ENCODE measurements at regions not wholly inside any gene's neighbourhood (a gene's known extent, or its start where the extent isn't known, plus 50 kb on each side); places are given as distances from the start of the nearest gene placed in this dataset.

DNA sequence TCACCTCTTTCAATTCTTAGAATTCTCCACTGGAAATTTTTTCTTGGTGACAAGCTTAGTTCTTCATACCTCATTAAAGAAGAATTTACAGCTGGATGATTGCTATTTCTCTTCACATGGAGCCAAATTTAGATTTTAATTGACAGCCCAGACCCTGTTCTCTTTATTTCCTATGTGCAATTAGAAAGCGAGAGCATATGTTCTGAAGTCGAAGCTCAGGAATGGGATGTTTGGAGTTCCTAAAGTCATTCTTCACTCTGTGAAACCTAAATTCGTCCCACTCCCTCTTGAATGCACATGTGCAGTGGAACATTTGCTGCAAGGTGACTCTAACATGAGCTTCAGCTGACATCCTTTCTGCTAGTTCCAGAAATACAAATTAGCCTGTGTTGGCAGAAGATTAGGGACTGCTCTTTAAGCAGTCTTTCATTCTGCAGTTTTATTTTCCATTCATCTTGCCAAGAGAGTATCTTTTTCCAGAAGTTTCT is 129.3 kb upstream of the KCNJ16 start:
- peak; percentile 8 for DNase-seq (ENCODE audit: low read depth)
- TF ChIP-seq, protein P1, sequence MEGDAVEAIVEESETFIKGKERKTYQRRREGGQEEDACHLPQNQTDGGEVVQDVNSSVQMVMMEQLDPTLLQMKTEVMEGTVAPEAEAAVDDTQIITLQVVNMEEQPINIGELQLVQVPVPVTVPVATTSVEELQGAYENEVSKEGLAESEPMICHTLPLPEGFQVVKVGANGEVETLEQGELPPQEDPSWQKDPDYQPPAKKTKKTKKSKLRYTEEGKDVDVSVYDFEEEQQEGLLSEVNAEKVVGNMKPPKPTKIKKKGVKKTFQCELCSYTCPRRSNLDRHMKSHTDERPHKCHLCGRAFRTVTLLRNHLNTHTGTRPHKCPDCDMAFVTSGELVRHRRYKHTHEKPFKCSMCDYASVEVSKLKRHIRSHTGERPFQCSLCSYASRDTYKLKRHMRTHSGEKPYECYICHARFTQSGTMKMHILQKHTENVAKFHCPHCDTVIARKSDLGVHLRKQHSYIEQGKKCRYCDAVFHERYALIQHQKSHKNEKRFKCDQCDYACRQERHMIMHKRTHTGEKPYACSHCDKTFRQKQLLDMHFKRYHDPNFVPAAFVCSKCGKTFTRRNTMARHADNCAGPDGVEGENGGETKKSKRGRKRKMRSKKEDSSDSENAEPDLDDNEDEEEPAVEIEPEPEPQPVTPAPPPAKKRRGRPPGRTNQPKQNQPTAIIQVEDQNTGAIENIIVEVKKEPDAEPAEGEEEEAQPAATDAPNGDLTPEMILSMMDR (conservative IDR thresholded peaks at IDR 0.05; ENCODE audit: low read depth, low read length): no peak
- H3K4me3 ChIP-seq (ENCODE audit: low read length): no peak overlapping the region

DNA sequence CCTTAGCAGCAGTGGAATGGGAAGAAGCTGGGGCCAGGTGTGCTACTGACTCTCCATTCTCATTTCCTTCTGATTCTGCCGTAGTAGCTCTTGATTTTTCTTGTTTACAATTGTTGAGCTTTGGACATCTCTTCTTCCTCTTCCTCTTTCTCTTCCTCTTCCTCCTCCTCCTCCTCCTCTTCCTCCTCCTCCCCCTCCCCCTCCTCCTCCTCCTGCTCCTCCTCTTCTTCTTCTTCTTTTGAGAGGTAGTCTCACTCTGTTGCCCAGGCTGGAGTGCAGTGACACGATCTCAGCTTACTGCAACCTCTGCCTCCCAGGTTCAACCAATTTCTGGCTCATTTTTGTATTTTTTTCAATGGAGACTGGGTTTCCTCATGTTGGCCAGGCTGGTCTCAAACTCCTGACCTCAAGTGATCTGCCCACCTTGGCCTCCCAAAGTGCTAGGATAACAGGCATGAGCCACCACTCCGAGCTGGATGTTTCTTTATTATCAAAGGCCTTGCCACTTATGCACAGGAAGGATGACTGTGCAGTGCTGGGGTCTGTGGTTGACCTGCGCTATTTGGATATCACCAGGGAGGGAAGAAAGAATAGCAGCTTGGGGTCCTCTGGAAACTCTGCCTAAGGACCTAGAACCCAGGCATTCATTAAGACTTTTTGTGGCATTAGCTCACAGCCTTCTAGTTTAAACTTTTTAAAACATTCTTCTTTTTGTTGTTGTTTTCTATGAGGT is 127.8 kb upstream of the KCNJ16 start:
- DNase-seq (ENCODE audit: low read depth): no peak
- TF ChIP-seq, protein P1 (conservative IDR thresholded peaks at IDR 0.05; ENCODE audit: low read depth, low read length): no peak
- no peak overlapping the region for H3K4me3 ChIP-seq (ENCODE audit: low read length)

DNA sequence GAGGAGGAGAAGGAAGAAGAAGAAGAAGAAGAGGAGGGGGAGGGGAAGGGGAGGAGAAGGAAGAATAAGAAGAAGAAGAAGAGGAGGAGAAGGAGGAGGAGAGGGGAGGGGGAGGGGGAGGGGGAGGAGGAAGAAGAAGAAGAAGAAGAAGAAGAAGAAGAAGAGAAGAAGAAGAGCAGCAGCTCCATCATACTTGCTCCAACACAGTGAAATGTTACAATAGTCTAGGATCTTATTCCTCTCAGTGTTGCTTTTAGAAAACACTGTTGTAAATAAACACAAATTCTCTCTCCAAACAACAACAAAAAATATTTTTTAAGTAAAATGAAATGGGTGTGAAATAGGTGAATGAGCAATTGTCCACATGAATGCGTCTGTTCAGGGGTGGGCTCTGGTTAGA is 126.6 kb upstream of the KCNJ16 start:
- H3K4me3 ChIP-seq (ENCODE audit: low read length): no peak overlapping the region
- DNase-seq (ENCODE audit: low read depth): no peak
- TF ChIP-seq, protein P1 (conservative IDR thresholded peaks at IDR 0.05; ENCODE audit: low read depth, low read length): no peak

DNA sequence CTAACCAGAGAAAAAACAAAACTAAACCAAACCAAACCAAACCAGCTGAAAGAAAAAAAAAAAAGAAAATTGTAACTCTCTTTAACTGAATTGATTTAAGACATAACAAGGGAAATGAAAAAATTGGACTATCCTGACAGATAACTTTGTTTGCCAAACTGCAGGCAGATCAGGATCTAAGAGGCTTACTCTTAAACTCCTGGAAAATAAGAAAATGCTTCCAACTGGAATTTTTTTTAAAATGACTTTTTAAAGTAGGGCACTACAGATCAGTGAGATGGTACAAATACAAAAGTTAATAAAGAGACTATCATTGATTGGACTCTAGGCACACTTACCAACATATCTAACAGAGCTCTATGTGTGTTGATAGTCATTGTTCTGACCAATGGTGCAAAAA is 125.5 kb upstream of the KCNJ16 start:
- TF ChIP-seq, protein P1 (conservative IDR thresholded peaks at IDR 0.05; ENCODE audit: low read depth, low read length): no peak
- no peak overlapping the region for H3K4me3 ChIP-seq (ENCODE audit: low read length)
- DNase-seq (ENCODE audit: low read depth): no peak

DNA sequence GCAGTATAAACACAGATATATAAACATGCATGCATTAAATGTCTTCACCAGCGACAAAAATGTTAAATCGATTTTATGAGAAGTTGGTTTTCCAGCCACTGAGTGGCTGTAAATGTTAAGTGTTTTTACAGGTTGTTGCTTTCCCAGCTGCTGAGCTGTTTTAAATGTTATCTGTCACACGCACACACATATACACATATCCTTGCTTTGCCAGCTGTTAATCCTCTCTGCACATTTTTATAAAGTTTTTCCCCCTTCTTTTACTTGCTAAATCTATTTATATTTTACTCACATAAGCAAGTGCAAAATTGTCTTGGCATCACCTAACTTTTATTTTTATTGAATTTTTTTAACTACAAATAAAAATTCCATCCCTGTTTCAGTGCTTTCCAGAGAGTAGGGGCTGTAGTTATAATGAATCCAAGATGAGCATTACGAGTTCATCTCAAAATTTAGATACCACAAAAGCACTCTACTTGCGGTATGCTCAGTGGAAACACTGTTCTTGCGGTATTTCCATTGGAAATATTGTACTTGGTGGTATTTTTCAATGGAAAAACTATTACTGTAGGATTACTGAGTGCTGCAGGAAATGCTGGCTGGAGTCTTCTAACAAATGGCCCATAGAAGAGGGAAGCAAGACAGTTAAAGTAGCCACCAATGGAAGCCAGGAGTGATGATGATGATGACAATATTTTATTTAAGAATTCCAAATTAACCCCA is 124.9 kb upstream of the KCNJ16 start:
- TF ChIP-seq, protein P1 (conservative IDR thresholded peaks at IDR 0.05; ENCODE audit: low read depth, low read length): no peak
- H3K4me3 ChIP-seq (ENCODE audit: low read length): no peak overlapping the region
- DNase-seq (ENCODE audit: low read depth): no peak

DNA sequence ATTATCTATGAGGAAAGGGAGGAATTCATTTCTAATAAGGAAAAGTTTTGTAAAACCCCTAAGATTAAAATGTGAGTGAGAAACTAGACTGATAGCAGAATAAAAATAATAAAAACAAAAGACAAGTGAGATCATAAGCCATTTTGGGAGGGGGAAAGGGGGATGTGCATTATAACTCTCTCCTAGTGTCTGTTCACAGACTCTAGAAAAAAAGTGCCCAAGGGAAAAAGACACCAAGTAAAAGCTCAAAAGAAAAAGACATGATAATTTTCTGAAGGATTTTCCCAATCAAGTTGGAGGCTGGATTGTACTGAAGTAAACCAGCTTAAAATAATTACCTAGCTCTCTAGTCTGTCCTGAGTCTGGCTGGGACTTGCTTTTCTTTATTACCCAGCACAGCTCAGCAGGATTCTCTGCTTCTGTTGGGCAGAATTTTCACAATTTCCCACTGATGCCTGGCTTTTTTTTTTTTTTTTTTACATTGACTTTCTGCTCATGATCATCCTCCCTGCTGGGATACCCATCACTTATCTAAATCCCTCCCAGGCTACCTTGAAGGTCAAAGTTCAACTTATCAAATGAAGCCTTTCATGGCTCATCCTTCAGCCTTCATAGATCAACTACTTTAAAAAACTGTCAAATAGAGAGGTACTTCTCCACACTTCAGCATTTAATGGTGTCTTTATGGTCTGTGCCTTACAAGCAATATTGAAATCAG is 124.2 kb upstream of the KCNJ16 start:
- no peak for DNase-seq (ENCODE audit: low read depth)
- TF ChIP-seq, protein P1 (conservative IDR thresholded peaks at IDR 0.05; ENCODE audit: low read depth, low read length): no peak
- H3K4me3 ChIP-seq (ENCODE audit: low read length): no peak overlapping the region

All from retinal pigment epithelial cell (primary cell).